ENCODE measurements at regions not wholly inside any gene's neighbourhood (a gene's known extent, or its start where the extent isn't known, plus 50 kb on each side); places are given as distances from the start of the nearest gene placed in this dataset.

- no peak overlapping the region for H3K4me3 ChIP-seq (replicated peaks in 1 of 3)
- H3K27me3 ChIP-seq: no peaks in the 10 kb centered on the region
- no peaks in the 10 kb centered on the region for H3K9me3 ChIP-seq
- WGBS, 2 donors: 18 to 21% methylated on average over 8 of the region's 8 CpGs
- DNase-seq: peak in 1 of 2 donors; percentile 26
- TF ChIP-seq CTCF (IDR thresholded peaks at IDR 0.05) (peak in 4 of 6 experiments; percentile 39 to 94 (median 68)), POLR2A (IDR thresholded peaks at IDR 0.05) (no peak)
- H3K36me3 ChIP-seq: no peaks in the 10 kb centered on the region
- H3K4me1 ChIP-seq: peaks cover 10 to 19% of the 10 kb centered on the region in 2 donors
- intact Hi-C loops (cut with DNase I): loop anchor here (2.0 to 10.0 kb wide), 3 partner anchors 131 to 465 kb away; no protein-coding TSS in a partner anchor
- H3K27ac ChIP-seq: no peak overlapping the region
These were observed 161.3 kb upstream of the NPVF start for GRCh38 chr7:25389489-25390106.

GRCh38 chr7:25391295-25391861, 163.1 kb upstream of the NPVF start:
- H3K4me1 ChIP-seq: peaks cover 0 to 1% of the 10 kb centered on the region in 2 donors
- no peak for DNase-seq
- no peak overlapping the region for H3K4me3 ChIP-seq (replicated peaks in 1 of 3)
- no peaks in the 10 kb centered on the region for H3K36me3 ChIP-seq
- intact Hi-C loops (cut with DNase I): loop anchor here (2.0 to 10.0 kb wide), 2 partner anchors 177 to 463 kb away; no protein-coding TSS in a partner anchor
- 24 to 30% methylated on average over 5 of the region's 5 CpGs for WGBS, 2 donors
- H3K27me3 ChIP-seq: no peaks in the 10 kb centered on the region
- no peaks in the 10 kb centered on the region for H3K9me3 ChIP-seq
- peak; percentile 21 to 90 (median 46) for TF ChIP-seq CTCF (IDR thresholded peaks at IDR 0.05)
- no peak for TF ChIP-seq POLR2A (IDR thresholded peaks at IDR 0.05)
- H3K27ac ChIP-seq: no peak overlapping the region

- H3K27me3 ChIP-seq: no peaks in the 10 kb centered on the region
- intact Hi-C loops (cut with DNase I): loop anchor here (2.0 to 10.0 kb wide), 2 partner anchors 177 to 463 kb away; no protein-coding TSS in a partner anchor
- H3K36me3 ChIP-seq: no peaks in the 10 kb centered on the region
- TF ChIP-seq POLR2A (IDR thresholded peaks at IDR 0.05): no peak
- no peak for TF ChIP-seq CTCF (IDR thresholded peaks at IDR 0.05)
- 70 to 79% methylated on average over 7 of the region's 7 CpGs for WGBS, 2 donors
- no peak overlapping the region for H3K4me3 ChIP-seq (replicated peaks in 1 of 3)
- H3K9me3 ChIP-seq: no peaks in the 10 kb centered on the region
- peaks cover 0 to 4% of the 10 kb centered on the region in 2 donors for H3K4me1 ChIP-seq
- H3K27ac ChIP-seq: no peak overlapping the region
- DNase-seq: no peak
These were observed 163.8 kb upstream of the NPVF start for GRCh38 chr7:25391961-25392587.

GRCh38 chr7:25392588-25393338, 164.5 kb upstream of the NPVF start:
- Histone ChIP-seq H3K4me3 (replicated peaks in 1 of 3) (no peak overlapping the region), H3K4me1 (peaks cover 0 to 5% of the 10 kb centered on the region in 2 donors), H3K27ac (no peak overlapping the region), H3K9me3 (no peaks in the 10 kb centered on the region), H3K36me3 (no peaks in the 10 kb centered on the region), H3K27me3 (no peaks in the 10 kb centered on the region)
- DNase-seq: no peak
- TF ChIP-seq POLR2A (IDR thresholded peaks at IDR 0.05): no peak
- TF ChIP-seq CTCF (IDR thresholded peaks at IDR 0.05): no peak
- intact Hi-C loops (cut with DNase I): loop anchor here (10.0 kb wide), 1 partner anchor 462 kb away; no protein-coding TSS in a partner anchor
- 82 to 83% methylated on average over 10 of the region's 10 CpGs for WGBS, 2 donors
